GM21390 (cell line): ENCODE measurements at regions not wholly inside any gene's neighbourhood (a gene's known extent, or its start where the extent isn't known, plus 50 kb on each side); places are given as distances from the start of the nearest gene placed in this dataset.

Experiments
- ATAC-seq: cut with Tn5 transposase; IDR thresholded peaks from one replicate; pipeline ENCODE4 v1.9.1; 2021; ENCODE audit not compliant: unreplicated experiment

GRCh38 chr6:84282550-84282949, 55.1 kb upstream of the CEP162 start:
- no peak for ATAC-seq

GRCh38 chr6:84280639-84281038, 53.2 kb upstream of the CEP162 start:
- no peak for ATAC-seq

DNA sequence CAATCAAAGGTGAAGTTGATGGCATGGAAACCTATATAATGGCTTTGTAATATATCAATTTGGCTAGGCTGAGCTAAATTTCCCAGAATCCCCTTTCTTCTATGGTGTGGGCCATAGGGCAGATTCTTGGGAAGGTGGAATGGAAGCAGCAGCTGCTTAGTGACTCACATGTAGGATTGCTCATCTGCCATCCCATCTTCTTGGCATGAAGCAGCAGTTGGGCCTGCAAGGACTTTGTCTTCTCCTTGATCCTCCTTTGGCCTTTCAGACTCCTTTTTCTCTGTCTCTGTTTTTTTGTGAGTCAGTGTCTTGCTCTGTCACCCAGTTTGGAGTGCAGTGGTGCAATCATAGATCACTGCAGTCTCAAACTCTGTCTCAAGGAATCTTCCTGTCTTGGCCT, 52.6 kb upstream of the CEP162 start:
- ATAC-seq: no peak

DNA sequence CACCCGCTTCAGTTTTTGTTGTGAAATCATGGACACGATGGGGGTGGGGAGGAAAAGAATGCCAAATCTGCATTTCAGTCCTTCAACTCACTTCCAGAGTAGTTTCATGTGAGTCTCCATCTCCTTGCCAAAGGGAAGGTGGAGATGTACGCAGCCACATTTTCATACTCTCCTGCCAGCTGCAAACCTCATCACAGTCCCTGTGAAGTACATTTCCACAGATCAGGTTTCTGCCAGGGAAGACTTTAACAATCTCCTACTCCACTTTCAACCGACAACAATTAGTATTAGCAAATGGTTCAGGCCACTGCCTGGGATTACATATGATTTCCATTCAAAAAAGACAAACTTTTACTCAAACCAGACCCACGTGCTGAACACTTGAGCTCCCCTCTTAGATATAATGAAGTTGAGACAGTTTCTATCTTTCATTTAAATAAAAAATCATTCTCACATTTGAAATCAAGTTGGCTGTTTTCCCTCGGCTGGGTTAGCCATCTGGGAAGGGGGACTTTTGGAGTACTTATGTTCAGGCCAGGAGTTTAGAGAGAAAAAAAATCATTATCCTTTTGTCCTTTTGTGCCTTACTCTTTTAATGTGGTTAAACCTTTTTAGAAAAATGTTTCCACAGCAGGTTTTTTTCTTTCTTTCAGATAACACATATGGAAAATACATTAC, 51.0 kb upstream of the CEP162 start:
- ATAC-seq: no peak
